ENCODE measurements at regions not wholly inside any gene's neighbourhood (a gene's known extent, or its start where the extent isn't known, plus 50 kb on each side); places are given as distances from the start of the nearest gene placed in this dataset.

DNA sequence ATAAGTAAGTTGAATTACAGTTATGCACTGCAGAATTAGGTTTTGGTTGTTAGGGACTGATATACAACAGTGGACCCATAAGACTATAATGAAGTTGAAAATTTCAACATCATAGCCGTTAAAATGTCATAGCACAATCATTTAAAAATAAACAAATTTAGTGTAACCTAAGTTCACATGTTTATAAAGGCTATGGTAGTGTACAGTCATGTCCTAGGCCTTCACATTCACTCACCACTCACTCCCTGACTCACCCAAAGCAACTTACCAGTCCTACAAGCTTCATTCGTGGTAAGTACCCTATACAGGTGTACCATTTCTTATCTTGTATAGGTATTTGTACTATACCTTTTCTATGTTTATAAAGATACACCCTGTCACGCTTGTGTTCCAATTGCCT lies 113.7 kb downstream of the RAB11FIP2 start:
- no peak for DNase-seq

DNA sequence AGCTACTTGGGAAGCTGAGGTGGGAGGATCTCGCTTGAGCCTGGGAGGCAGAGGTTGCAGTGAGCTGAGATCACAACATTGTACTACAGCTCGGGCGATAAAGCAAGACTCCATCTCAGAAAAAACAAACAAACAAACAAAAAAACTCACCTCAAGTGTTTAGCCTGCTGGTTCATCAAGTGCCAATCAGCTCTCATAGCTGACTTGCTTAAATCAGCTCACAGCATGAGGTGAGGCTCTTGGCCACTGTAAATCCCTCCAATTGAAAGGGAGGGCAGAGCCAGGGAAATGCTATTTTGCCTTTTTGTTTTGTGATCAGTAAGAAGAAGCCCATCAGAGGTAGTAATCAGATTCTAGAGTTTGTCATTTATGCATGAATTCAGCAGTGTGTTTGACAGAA lies 112.3 kb downstream of the RAB11FIP2 start:
- no peak for DNase-seq

DNA sequence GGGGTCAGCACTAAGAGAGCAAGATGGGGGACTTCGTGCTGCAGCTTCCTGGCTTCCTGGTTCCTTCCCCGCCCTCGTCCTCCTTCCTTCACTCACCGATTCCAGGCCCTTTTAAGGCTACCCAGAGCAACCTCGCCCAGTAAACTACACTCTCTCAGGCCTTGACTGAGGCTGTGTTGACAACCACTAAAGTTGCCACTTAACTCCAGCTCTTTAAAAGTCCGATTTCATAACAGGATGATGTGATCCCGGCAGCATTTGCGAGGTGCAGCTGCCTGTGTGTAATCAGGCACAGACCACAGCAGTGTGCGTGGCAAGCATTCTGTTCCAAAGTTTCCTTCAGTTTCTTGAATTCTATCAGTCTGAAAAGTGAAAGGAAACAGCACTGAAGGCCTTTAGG lies 110.6 kb downstream of the RAB11FIP2 start:
- DNase-seq = no peak

DNA sequence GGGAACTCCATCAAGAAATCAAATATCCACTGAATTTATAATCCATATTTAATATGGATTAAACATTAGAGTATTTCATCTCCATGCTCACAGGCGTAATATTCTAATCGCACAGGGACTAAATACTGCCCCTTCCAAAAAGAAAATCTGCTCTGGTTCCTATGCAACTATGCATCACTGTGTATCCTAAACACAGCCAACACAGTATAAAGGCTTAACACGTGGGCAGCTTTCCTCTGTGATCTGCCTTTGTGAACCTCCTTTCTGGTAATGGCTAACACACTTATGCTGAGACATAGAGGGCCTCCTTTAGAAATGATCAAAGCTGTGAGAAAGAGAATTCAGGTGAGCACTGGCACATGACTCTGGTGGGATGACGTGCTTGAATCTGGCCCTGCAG lies 110.2 kb downstream of the RAB11FIP2 start:
- no peak for DNase-seq

GRCh38 chr10:117936976-117937375 lies 109.8 kb downstream of the RAB11FIP2 start:
- no peak for DNase-seq

DNA sequence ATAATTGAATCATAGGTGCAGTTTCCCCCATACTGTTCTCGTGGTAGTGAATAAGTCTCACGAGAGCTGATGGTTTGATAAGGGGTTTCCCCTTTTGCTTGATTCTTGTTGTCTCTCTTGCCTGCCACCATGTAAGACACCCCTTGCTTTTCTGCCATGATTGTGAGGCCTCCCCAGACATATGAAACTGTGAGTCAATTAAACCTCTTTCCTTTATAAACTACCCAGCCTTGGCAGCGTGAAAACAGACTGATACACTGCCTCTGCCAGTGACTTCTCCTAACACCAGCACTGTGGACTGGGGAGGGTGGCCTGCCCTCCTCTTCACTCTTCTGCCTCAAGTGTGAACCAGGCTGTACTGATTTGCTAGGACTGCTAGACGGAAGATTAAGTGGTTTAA lies 108.6 kb downstream of the RAB11FIP2 start:
- DNase-seq = no peak

- DNase-seq = no peak
Observed at GRCh38 chr10:117942226-117942625, 104.5 kb downstream of the RAB11FIP2 start.

- DNase-seq = no peak
Observed at GRCh38 chr10:117944676-117945447, 101.9 kb downstream of the RAB11FIP2 start.

DNA sequence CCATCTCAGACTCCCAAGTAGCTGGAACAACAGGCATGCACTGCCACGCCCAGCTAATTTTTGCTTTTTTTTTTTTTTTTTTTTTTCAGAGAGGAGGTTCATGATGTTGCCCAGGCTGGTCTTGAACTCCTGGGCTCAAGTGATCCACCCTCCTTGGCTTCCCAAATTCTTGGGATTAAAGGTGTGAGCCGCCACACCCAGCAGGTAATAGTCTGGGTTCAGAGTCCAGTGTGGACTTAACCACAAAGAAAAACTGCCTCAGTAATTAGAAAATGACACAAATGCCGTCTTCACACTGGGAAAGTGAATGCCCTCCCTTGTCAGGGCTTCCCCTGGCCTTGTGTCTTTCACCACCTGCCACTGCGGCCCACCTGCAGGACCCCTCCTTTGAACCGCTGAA lies 101.1 kb downstream of the RAB11FIP2 start:
- no peak for DNase-seq

DNA sequence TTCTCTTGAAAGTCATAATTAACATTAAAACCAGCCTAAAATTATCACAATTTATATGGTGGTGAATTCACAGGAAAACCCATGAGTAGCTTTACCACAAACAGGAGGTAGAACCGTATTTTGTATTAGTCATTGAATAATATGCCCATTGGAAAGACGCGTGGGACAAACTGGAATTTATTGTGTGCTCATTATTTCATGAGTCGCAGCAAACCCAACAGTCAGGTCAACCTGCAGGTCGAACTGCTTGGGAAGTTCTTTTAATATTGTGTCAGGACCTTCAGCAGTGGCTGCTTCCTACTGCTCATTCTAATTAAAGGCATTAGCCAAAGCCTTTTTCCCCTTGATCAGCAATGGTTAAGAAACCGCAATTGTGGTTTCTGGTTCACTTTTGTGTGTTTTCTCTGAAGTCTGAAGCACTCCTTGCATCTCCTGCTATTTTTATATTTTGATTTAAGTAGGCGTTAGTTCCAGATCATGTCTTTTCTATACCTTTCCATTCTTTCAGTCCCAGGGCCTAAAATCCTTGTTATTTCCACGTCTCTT lies 100.1 kb downstream of the RAB11FIP2 start:
- no peak for DNase-seq

- DNase-seq = no peak
Observed at GRCh38 chr10:117948493-117948892, 98.2 kb downstream of the RAB11FIP2 start.

- DNase-seq = no peak
Observed at GRCh38 chr10:117950408-117950807, 96.3 kb downstream of the RAB11FIP2 start.

Data from NCI-H524 treated with DMSO at 0.1 percent for 48 hours (cell line).